ENCODE measurements at regions not wholly inside any gene's neighbourhood (a gene's known extent, or its start where the extent isn't known, plus 50 kb on each side); places are given as distances from the start of the nearest gene placed in this dataset.

DNA sequence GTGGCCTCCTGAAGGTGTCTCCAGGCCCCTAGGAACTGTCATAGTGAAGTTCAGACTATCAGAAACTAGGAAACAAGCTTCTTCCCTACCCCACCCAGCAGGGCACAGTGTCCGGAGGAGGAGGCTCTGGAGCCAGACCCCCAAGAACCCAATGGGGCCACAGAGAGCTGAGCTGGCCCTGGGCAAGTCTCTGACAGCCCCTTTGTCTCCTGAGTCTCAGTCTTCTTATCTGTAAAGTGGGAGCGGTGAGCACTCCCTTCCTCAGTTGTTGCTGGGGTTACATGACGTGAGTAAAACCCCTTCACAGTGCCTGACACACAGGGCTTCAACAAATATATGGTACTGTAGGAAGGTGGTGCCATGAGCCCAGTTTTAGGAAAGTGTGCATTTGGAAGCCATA lies 675.8 kb downstream of the MATN1 start:
- TF ChIP-seq TAF1 (IDR thresholded peaks at IDR 0.05; ENCODE audit: borderline replicate concordance, insufficient read depth, low read length) = no peak
- TF ChIP-seq, protein P1, sequence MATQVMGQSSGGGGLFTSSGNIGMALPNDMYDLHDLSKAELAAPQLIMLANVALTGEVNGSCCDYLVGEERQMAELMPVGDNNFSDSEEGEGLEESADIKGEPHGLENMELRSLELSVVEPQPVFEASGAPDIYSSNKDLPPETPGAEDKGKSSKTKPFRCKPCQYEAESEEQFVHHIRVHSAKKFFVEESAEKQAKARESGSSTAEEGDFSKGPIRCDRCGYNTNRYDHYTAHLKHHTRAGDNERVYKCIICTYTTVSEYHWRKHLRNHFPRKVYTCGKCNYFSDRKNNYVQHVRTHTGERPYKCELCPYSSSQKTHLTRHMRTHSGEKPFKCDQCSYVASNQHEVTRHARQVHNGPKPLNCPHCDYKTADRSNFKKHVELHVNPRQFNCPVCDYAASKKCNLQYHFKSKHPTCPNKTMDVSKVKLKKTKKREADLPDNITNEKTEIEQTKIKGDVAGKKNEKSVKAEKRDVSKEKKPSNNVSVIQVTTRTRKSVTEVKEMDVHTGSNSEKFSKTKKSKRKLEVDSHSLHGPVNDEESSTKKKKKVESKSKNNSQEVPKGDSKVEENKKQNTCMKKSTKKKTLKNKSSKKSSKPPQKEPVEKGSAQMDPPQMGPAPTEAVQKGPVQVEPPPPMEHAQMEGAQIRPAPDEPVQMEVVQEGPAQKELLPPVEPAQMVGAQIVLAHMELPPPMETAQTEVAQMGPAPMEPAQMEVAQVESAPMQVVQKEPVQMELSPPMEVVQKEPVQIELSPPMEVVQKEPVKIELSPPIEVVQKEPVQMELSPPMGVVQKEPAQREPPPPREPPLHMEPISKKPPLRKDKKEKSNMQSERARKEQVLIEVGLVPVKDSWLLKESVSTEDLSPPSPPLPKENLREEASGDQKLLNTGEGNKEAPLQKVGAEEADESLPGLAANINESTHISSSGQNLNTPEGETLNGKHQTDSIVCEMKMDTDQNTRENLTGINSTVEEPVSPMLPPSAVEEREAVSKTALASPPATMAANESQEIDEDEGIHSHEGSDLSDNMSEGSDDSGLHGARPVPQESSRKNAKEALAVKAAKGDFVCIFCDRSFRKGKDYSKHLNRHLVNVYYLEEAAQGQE (IDR thresholded peaks at IDR 0.05; ENCODE audit: insufficient read depth in 1 of 2, low read depth in 2 of 2, low read length in 2 of 2) = no peak
- TF ChIP-seq POLR2AphosphoS5 (IDR thresholded peaks at IDR 0.05; ENCODE audit: low read depth, low read length) = no peak
- no peak for TF ChIP-seq SIN3A (IDR thresholded peaks at IDR 0.05; ENCODE audit: borderline replicate concordance, insufficient read depth, low read length)

Data from PFSK-1 (cell line).